Psoas muscle (tissue), 7 donors: ENCODE measurements at regions not wholly inside any gene's neighbourhood (a gene's known extent, or its start where the extent isn't known, plus 50 kb on each side); places are given as distances from the start of the nearest gene placed in this dataset.

Experiments used
- ATAC-seq, 4 donors: fragments of 200-7000 bp; cut with Tn5 transposase; one replicate each; pipeline ENCODE4 v1.9.1; 2020; ENCODE audit warnings: moderate library complexity in 3 of 4, mild to moderate bottlenecking in 2 of 4
- DNase-seq, 2 donors: peaks; one replicate each; pipeline ENCODE4 v3.0.0-alpha.2; 2020
- H3K27ac ChIP-seq: fragments of 200-600 bp; one replicate; pipeline ENCODE4 v1.8.0; 2022
- H3K27me3 ChIP-seq, 3 donors: fragments of 200-600 bp in 1 of 3; one replicate each; pipeline versions ENCODE4 v1.6.1 to v1.8.0; 2013 to 2022; ENCODE audit warnings: low read length in 2 of 3, mild to moderate bottlenecking in 2 of 3, moderate library complexity in 1 of 3; ENCODE audit not compliant: insufficient read depth in 3 of 3
- H3K36me3 ChIP-seq, 2 donors: fragments of 200-600 bp in 1 of 2; one replicate each; pipeline versions ENCODE4 v1.6.1 to v1.8.0; 2013 to 2022; ENCODE audit warnings: low read depth in 1 of 2, mild to moderate bottlenecking in 1 of 2, moderate library complexity in 1 of 2; ENCODE audit not compliant: insufficient read depth in 1 of 2
- H3K4me1 ChIP-seq: fragments of 200-600 bp; one replicate; pipeline ENCODE4 v1.8.0; 2022
- H3K4me3 ChIP-seq: fragments of 200-600 bp; one replicate; pipeline ENCODE4 v1.8.0; 2022; ENCODE audit warnings: mild to moderate bottlenecking
- H3K9me3 ChIP-seq: fragments of 200-600 bp; one replicate; pipeline ENCODE4 v1.8.0; 2022
- WGBS, 3 donors: extraction: QIAGEN DNeasy Blood & Tissue Kit; methylation state at CpG; one replicate each; pipeline versions ENCODE4 v1.1.6 to v1.1.7; 2013; 5-methylcytosine and 5-hydroxymethylcytosine counted together
- intact Hi-C, 2 donors: fragments of 100-400 bp; cut with DNase I; formaldehyde crosslinking; loops; one replicate each; pipeline versions ENCODE4 v1.11.0 to v1.14.2; 2022
- TF ChIP-seq, protein P1 (sequence below): fragments of 200-600 bp; IDR thresholded peaks from one replicate; pipeline ENCODE4 v1.8.0; 2022; ENCODE audit warnings: antibody characterized with exemption
- donor health status: healthy with polysubstance abuse.
- donor health status: DM: no; HTN: no; CAD: no; lungs with moderate emphysema.
- donor health status: Bipolar disorder and iron deficiency.
- donor health status: healthy.
- donor health status: DM: yes; HTN: yes; CAD: no.
- donor health status: DM: no; HTN: no; CAD: no.
- donor health status: DM: yes; HTN: yes; CAD: no.

GRCh38 chr1:187646536-187647107 lies 817.9 kb downstream of the PLA2G4A start:
- TF ChIP-seq, protein P1, sequence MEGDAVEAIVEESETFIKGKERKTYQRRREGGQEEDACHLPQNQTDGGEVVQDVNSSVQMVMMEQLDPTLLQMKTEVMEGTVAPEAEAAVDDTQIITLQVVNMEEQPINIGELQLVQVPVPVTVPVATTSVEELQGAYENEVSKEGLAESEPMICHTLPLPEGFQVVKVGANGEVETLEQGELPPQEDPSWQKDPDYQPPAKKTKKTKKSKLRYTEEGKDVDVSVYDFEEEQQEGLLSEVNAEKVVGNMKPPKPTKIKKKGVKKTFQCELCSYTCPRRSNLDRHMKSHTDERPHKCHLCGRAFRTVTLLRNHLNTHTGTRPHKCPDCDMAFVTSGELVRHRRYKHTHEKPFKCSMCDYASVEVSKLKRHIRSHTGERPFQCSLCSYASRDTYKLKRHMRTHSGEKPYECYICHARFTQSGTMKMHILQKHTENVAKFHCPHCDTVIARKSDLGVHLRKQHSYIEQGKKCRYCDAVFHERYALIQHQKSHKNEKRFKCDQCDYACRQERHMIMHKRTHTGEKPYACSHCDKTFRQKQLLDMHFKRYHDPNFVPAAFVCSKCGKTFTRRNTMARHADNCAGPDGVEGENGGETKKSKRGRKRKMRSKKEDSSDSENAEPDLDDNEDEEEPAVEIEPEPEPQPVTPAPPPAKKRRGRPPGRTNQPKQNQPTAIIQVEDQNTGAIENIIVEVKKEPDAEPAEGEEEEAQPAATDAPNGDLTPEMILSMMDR, result no peak
- Histone ChIP-seq H3K36me3 (no peaks in the 10 kb centered on the region), H3K4me3 (no peak overlapping the region), H3K27ac (no peak overlapping the region), H3K9me3 (no peaks in the 10 kb centered on the region), H3K4me1 (no peaks in the 10 kb centered on the region), H3K27me3 (no peaks in the 10 kb centered on the region)
- intact Hi-C loops, result no loop called here
- 73 to 82% (median 80%) methylated on average over 4 of the region's 4 CpGs for WGBS, 3 donors
- ATAC-seq, result no peak
- DNase-seq, result no peak

DNA sequence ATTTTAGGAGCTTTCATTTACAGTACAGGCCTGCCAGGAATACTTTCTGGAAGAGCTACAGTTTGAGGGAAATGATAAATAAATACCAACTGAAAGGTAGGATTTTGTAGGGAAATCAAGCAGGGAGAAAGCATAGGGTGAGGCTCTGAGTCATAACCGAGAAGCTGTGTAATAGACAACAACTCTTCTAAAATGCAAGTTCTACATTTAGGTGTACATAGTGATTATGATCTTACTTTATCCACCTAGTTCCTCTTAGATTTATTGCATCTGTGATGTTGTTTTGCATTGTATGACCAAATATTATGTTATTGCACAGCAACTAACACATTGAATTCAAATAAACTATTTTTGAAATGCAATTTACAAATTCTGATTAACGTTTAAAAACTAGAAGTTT lies 819.3 kb downstream of the PLA2G4A start:
- H3K4me3 ChIP-seq, result no peak overlapping the region
- no peaks in the 10 kb centered on the region for H3K27me3 ChIP-seq
- H3K27ac ChIP-seq, result no peak overlapping the region
- TF ChIP-seq, protein P1, result no peak
- DNase-seq (no peak), ATAC-seq (no peak)
- 75 to 95% (median 86%) methylated on average over 2 of the region's 2 CpGs for WGBS, 3 donors
- H3K9me3 ChIP-seq, result no peaks in the 10 kb centered on the region
- H3K36me3 ChIP-seq, result no peaks in the 10 kb centered on the region
- H3K4me1 ChIP-seq, result no peaks in the 10 kb centered on the region
- intact Hi-C loops, result no loop called here

GRCh38 chr1:187654635-187655034 lies 825.9 kb downstream of the PLA2G4A start:
- TF ChIP-seq, protein P1, result no peak
- no peaks in the 10 kb centered on the region for H3K9me3 ChIP-seq
- intact Hi-C loops, result no loop called here
- WGBS, 3 donors, result 70 to 76% (median 71%) methylated on average over 2 of the region's 2 CpGs
- ATAC-seq (no peak), DNase-seq (no peak)
- no peaks in the 10 kb centered on the region for H3K4me1 ChIP-seq
- no peak overlapping the region for H3K4me3 ChIP-seq
- H3K27me3 ChIP-seq, result no peaks in the 10 kb centered on the region
- H3K36me3 ChIP-seq, result no peaks in the 10 kb centered on the region
- H3K27ac ChIP-seq, result no peak overlapping the region

DNA sequence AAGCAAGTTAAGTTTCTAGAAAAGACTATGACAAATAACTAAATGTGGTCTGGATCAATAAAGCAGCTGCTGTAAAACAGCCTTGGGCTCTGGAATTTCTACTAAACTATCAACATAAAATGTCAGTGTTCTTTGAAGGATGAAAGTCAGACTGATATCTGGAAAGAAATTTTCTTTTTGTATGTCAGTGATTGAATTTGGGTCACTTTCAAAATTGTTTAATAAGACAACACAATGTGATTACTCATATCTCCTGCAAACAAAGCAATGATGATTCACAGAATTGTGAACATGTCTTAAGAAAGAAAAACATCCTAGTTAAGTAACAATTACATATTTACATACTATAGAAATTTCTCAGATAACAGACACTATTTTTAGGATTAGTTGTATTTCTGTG lies 826.4 kb downstream of the PLA2G4A start:
- DNase-seq (no peak), ATAC-seq (no peak)
- TF ChIP-seq, protein P1, result no peak
- H3K36me3 ChIP-seq, result no peaks in the 10 kb centered on the region
- intact Hi-C loops, result no loop called here
- no peak overlapping the region for H3K27ac ChIP-seq
- no peaks in the 10 kb centered on the region for H3K27me3 ChIP-seq
- no peak overlapping the region for H3K4me3 ChIP-seq
- H3K4me1 ChIP-seq, result no peaks in the 10 kb centered on the region
- no peaks in the 10 kb centered on the region for H3K9me3 ChIP-seq

- no peaks in the 10 kb centered on the region for H3K36me3 ChIP-seq
- no peak for ATAC-seq
- TF ChIP-seq, protein P1, result no peak
- H3K4me1 ChIP-seq, result no peaks in the 10 kb centered on the region
- no peak overlapping the region for H3K4me3 ChIP-seq
- no peaks in the 10 kb centered on the region for H3K9me3 ChIP-seq
- no peak overlapping the region for H3K27ac ChIP-seq
- H3K27me3 ChIP-seq, result no peaks in the 10 kb centered on the region
- no peak for DNase-seq
- intact Hi-C loops, result no loop called here
- 68 to 77% (median 75%) methylated on average over 2 of the region's 2 CpGs for WGBS, 3 donors
Observed at GRCh38 chr1:187665483-187665882, 836.7 kb downstream of the PLA2G4A start.
